HepG2 (cell line): ENCODE measurements at regions not wholly inside any gene's neighbourhood (a gene's known extent, or its start where the extent isn't known, plus 50 kb on each side); places are given as distances from the start of the nearest gene placed in this dataset.

Experiments used
- ATAC-seq: fragments of 200-7000 bp; cut with Tn5 transposase; 3 replicates; pipeline ENCODE4 v1.9.1; 2020; ENCODE audit warnings: mild to moderate bottlenecking, moderate library complexity
- BruUV-seq: library from RNA; stranded (reverse); fragments of 400-500 nt; replicated peaks from 2 replicates; lab custom pipeline; 2021; lab: Mats Ljungman, UMichigan
- CTCF ChIA-PET: fragments of 300-600 bp; formaldehyde crosslinking; extraction: SDS; loops from one replicate; lab custom pipeline; 2021; ENCODE audit warnings: low total read pairs, inconsistent platforms, low intra/inter-chr PET ratio; lab: Yijun Ruan, JAX
- POLR2A ChIA-PET: fragments of 350-600 bp; sonication (Branson Sonifier 250); formaldehyde crosslinking; loops from one replicate; lab custom pipeline; 2020; ENCODE audit warnings: antibody characterized with exemption, inconsistent platforms; lab: Yijun Ruan, JAX
- DNase-seq: peaks from one replicate; pipeline ENCODE4 v3.0.0-alpha.2; 2015; ENCODE audit warnings: low spot score
- FAIRE-seq: peaks from 3 replicates; lab custom pipeline; 2011; peaks lifted over from hg19 to GRCh38; lab: Jason Lieb, UNC
- H2AFZ ChIP-seq: one replicate; pipeline ENCODE4 v1.6.1; 2011; ENCODE audit warnings: low read length, inconsistent platforms
- H3K27ac ChIP-seq: fragments of 300-600 bp; 3 replicates; pipeline ENCODE4 v1.8.0; 2011; ENCODE audit warnings: mixed run types, mild to moderate bottlenecking, mixed read lengths, low read length, inconsistent platforms; ENCODE audit not compliant: insufficient read depth; ENCODE audit errors: extremely low read length
- H3K27me3 ChIP-seq, 2 experiments: fragments of 200-600 bp in 1 of 2; 2 replicates in 1 of 2; 3 replicates in 1 of 2; pipeline versions ENCODE4 v1.6.0 to v1.8.0; 2011; ENCODE audit warnings: low read length in 2 of 2, mild to moderate bottlenecking in 2 of 2, moderate library complexity in 2 of 2, inconsistent platforms in 1 of 2; ENCODE audit not compliant: insufficient read depth in 2 of 2, control insufficient read depth in 1 of 2
- H3K36me3 ChIP-seq, 2 experiments: fragments of 200-600 bp in 1 of 2; replicated peaks in 1 of 2; 2 replicates in 1 of 2; 3 replicates in 1 of 2; pipeline versions ENCODE4 v1.5.1 to v1.8.0; 2011; ENCODE audit warnings: low read length in 2 of 2, inconsistent platforms in 1 of 2; ENCODE audit not compliant: insufficient read depth in 2 of 2, control insufficient read depth in 1 of 2
- H3K4me1 ChIP-seq: 2 replicates; pipeline ENCODE4 v1.5.1; 2012; ENCODE audit warnings: low read length, inconsistent platforms; ENCODE audit not compliant: insufficient read depth
- H3K4me2 ChIP-seq: 2 replicates; pipeline ENCODE4 v1.6.0; 2011; ENCODE audit warnings: low read depth, low read length, inconsistent platforms
- H3K4me3 ChIP-seq, 3 experiments: fragments of 200-600 bp in 1 of 3; sonication (generic), shearing (Covaris generic) in 1 of 3; replicated peaks in 1 of 3; 2 replicates each; pipeline ENCODE4 v1.5.1; 2011 to 2016; ENCODE audit warnings: low read length in 3 of 3, inconsistent platforms in 2 of 3, low read depth in 2 of 3, mild to moderate bottlenecking in 2 of 3, control low read depth in 1 of 3, mixed read lengths in 1 of 3; ENCODE audit not compliant: insufficient read depth in 1 of 3
- H3K79me2 ChIP-seq: one replicate; pipeline ENCODE4 v1.6.1; 2011; ENCODE audit warnings: low read length, inconsistent platforms; ENCODE audit not compliant: insufficient read depth
- H3K9ac ChIP-seq: 2 replicates; pipeline ENCODE4 v1.6.0; 2011; ENCODE audit warnings: mild to moderate bottlenecking, low read depth, low read length, inconsistent platforms; ENCODE audit not compliant: insufficient read depth
- H3K9me3 ChIP-seq: 2 replicates; pipeline ENCODE4 v1.5.1; 2012; ENCODE audit warnings: mild to moderate bottlenecking, low read length
- H4K20me1 ChIP-seq: 2 replicates; pipeline ENCODE4 v1.6.0; 2011; ENCODE audit warnings: inconsistent platforms, mild to moderate bottlenecking, low read length, moderate library complexity; ENCODE audit not compliant: insufficient read depth
- ATF7-NPFF ChIP-seq: sonication (generic); formaldehyde crosslinking; IDR thresholded peaks from 2 replicates; pipeline ENCODE4 v1.8.1; 2023; ENCODE audit warnings: mild to moderate bottlenecking, low read depth, missing genetic modification reagents, moderate library complexity
- E2F1 ChIP-seq: sonication (generic); formaldehyde crosslinking; IDR thresholded peaks from 2 replicates; pipeline ENCODE4 v1.5.0; 2020; ENCODE audit warnings: missing genetic modification reagents
- PATZ1 ChIP-seq: sonication (generic); formaldehyde crosslinking; IDR thresholded peaks from 2 replicates; pipeline ENCODE4 v1.4.0; 2020; ENCODE audit warnings: missing genetic modification reagents
- PCBP2 ChIP-seq: fragments of 200-400 bp; formaldehyde crosslinking; optimal IDR thresholded peaks from 2 replicates; pipeline ENCODE3; 2018; ENCODE audit warnings: low read length, low read depth; ENCODE audit not compliant: poor library complexity, severe bottlenecking
- ZBTB39 ChIP-seq: sonication (generic); formaldehyde crosslinking; IDR thresholded peaks from 2 replicates; pipeline ENCODE4 v1.5.0; 2020; ENCODE audit warnings: missing genetic modification reagents
- ZNF337 ChIP-seq: sonication (generic); formaldehyde crosslinking; IDR thresholded peaks from 2 replicates; pipeline ENCODE4 v1.5.1; 2020; ENCODE audit warnings: missing genetic modification reagents, low read depth, mild to moderate bottlenecking, borderline replicate concordance
- ZNF362 ChIP-seq: sonication (generic); formaldehyde crosslinking; IDR thresholded peaks from 2 replicates; pipeline ENCODE4 v1.4.0; 2020; ENCODE audit warnings: missing genetic modification reagents, mild to moderate bottlenecking, borderline replicate concordance
- ZSCAN5A ChIP-seq: sonication (generic); formaldehyde crosslinking; IDR thresholded peaks from 2 replicates; pipeline ENCODE4 v1.8.0; 2022; ENCODE audit warnings: mild to moderate bottlenecking, missing genetic modification reagents, borderline replicate concordance
- WGBS: methylation state at CpG from one replicate; pipeline ENCODE4 v1.1.6; 2017; ENCODE audit warnings: low lambda C conversion rate; 5-methylcytosine and 5-hydroxymethylcytosine counted together
- in situ Hi-C: cut with HindIII; loops from 2 replicates; pipeline ENCODE4 v1.10.0; 2017; ENCODE audit warnings: low pct_unique_long_range_greater_than_20kb; ENCODE audit not compliant: extremely low pct_ligation_motif_present
- intact Hi-C: fragments of 100-400 bp; cut with micrococcal nuclease; formaldehyde crosslinking; loops from one replicate; pipeline ENCODE4 v1.10.0; 2022; ENCODE audit not compliant: unreplicated experiment

GRCh38 chr21:23686737-23687523 is 1920.4 kb downstream of the MRPL39 start:
- H3K4me1 ChIP-seq = no peaks in the 10 kb centered on the region
- H3K36me3 ChIP-seq = no peaks in the 10 kb centered on the region
- ATAC-seq = no peak
- ChIA-PET POLR2A (no interaction called here), CTCF (no interaction called here)
- no peak for DNase-seq
- no peaks in the 10 kb centered on the region for H4K20me1 ChIP-seq
- H3K79me2 ChIP-seq = no peaks in the 10 kb centered on the region
- no peak for FAIRE-seq
- intact Hi-C loops = no loop called here
- BruUV-seq = no TSS peak
- TF ChIP-seq ZBTB39 = no peak
- TF ChIP-seq ZNF337 (CRISPR knock-in tag) = no peak
- no peak for TF ChIP-seq ATF7-NPFF (CRISPR knock-in tag)
- no peak for TF ChIP-seq ZNF362 (CRISPR knock-in tag)
- no peak for TF ChIP-seq PATZ1 (CRISPR knock-in tag)
- TF ChIP-seq PCBP2 = no peak
- no peak for TF ChIP-seq ZSCAN5A (CRISPR knock-in tag)
- no peak for TF ChIP-seq E2F1 (CRISPR knock-in tag)
- TF ChIP-seq, all 625 proteins: peak for 0
- H2AFZ ChIP-seq = no peak overlapping the region
- H3K4me3 ChIP-seq = no peak overlapping the region
- H3K9ac ChIP-seq = no peak overlapping the region
- peaks cover 67% of the 10 kb centered on the region for H3K9me3 ChIP-seq
- H3K4me2 ChIP-seq = no peak overlapping the region
- in situ Hi-C loops = no loop called here
- H3K27me3 ChIP-seq = no peaks in the 10 kb centered on the region
- no peak overlapping the region for H3K27ac ChIP-seq
- 2% methylated on average over 3 of the region's 3 CpGs for WGBS
